Cardiac muscle cell (in vitro differentiated cells and primary cell): ENCODE measurements at regions not wholly inside any gene's neighbourhood (a gene's known extent, or its start where the extent isn't known, plus 50 kb on each side); places are given as distances from the start of the nearest gene placed in this dataset.

Experiments used
- DNase-seq, 2 donors: peaks; one replicate each; pipeline versions ENCODE4 v3.0.0 to v3.0.0-alpha.2; 2010 to 2017; ENCODE audit warnings: low read depth in 1 of 2, low spot score in 1 of 2
- H3K27ac ChIP-seq: fragments of 200-600 bp; sonication (generic); 2 replicates; pipeline ENCODE4 v1.5.1; 2016
- H3K27me3 ChIP-seq: fragments of 200-600 bp; sonication (generic); 2 replicates; pipeline ENCODE4 v1.6.0; 2016; ENCODE audit warnings: control low read depth
- H3K36me3 ChIP-seq: fragments of 200-600 bp; sonication (generic); 2 replicates; pipeline ENCODE4 v1.5.1; 2016; ENCODE audit warnings: control low read depth
- H3K4me1 ChIP-seq: fragments of 200-600 bp; sonication (generic); 2 replicates; pipeline ENCODE4 v1.8.1; 2017; ENCODE audit warnings: low read depth, mild to moderate bottlenecking, mixed run types
- H3K4me3 ChIP-seq: fragments of 200-600 bp; sonication (generic); 2 replicates; pipeline ENCODE4 v1.5.1; 2016; ENCODE audit warnings: mild to moderate bottlenecking
- H3K9me3 ChIP-seq: fragments of 200-600 bp; sonication (generic); 2 replicates; pipeline ENCODE4 v1.5.1; 2017; ENCODE audit warnings: low read depth, mild to moderate bottlenecking, control low read depth
- TF ChIP-seq, protein P1 (sequence below): IDR thresholded peaks from 2 replicates; pipeline ENCODE4 v1.5.1; 2012; ENCODE audit warnings: low read depth, mild to moderate bottlenecking, low read length

GRCh38 chr1:87961992-87962391 is 633.3 kb downstream of the LMO4 start:
- H3K27ac ChIP-seq: no peak overlapping the region
- no peaks in the 10 kb centered on the region for H3K27me3 ChIP-seq
- H3K36me3 ChIP-seq: no peaks in the 10 kb centered on the region
- DNase-seq: peak in 1 of 2 donors; percentile 60
- no peak overlapping the region for H3K4me3 ChIP-seq
- TF ChIP-seq, protein P1, sequence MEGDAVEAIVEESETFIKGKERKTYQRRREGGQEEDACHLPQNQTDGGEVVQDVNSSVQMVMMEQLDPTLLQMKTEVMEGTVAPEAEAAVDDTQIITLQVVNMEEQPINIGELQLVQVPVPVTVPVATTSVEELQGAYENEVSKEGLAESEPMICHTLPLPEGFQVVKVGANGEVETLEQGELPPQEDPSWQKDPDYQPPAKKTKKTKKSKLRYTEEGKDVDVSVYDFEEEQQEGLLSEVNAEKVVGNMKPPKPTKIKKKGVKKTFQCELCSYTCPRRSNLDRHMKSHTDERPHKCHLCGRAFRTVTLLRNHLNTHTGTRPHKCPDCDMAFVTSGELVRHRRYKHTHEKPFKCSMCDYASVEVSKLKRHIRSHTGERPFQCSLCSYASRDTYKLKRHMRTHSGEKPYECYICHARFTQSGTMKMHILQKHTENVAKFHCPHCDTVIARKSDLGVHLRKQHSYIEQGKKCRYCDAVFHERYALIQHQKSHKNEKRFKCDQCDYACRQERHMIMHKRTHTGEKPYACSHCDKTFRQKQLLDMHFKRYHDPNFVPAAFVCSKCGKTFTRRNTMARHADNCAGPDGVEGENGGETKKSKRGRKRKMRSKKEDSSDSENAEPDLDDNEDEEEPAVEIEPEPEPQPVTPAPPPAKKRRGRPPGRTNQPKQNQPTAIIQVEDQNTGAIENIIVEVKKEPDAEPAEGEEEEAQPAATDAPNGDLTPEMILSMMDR: no peak
- H3K4me1 ChIP-seq: peaks cover 25% of the 10 kb centered on the region
- no peaks in the 10 kb centered on the region for H3K9me3 ChIP-seq

- H3K4me1 ChIP-seq: peaks cover 19% of the 10 kb centered on the region
- no peak overlapping the region for H3K27ac ChIP-seq
- H3K9me3 ChIP-seq: no peaks in the 10 kb centered on the region
- DNase-seq: peak in 1 of 2 donors; percentile 30
- H3K36me3 ChIP-seq: no peaks in the 10 kb centered on the region
- H3K4me3 ChIP-seq: no peak overlapping the region
- H3K27me3 ChIP-seq: no peaks in the 10 kb centered on the region
- TF ChIP-seq, protein P1: no peak
Observed at GRCh38 chr1:87963556-87963955, 634.9 kb downstream of the LMO4 start.

DNA sequence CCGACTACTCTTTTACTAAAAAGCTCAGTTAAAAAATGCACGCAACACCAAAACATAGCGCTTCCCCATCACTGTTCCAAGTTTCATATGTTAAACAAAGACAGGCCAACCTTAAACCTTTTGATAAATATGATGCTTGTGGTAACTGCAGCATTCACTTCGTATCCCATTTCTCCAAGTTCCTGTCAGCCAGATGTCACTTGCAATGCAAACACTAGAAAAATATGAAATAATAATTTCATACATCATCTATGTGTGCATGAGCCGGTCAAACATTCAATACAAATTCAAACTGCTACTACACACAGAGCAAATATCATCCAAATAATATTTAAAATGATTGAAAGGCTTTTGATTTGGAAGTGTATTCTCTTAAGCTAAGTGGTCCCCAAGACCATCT is 636.5 kb downstream of the LMO4 start:
- Histone ChIP-seq H3K27me3 (no peaks in the 10 kb centered on the region), H3K4me3 (no peak overlapping the region), H3K9me3 (no peaks in the 10 kb centered on the region), H3K27ac (no peak overlapping the region), H3K4me1 (peaks cover 16% of the 10 kb centered on the region), H3K36me3 (no peaks in the 10 kb centered on the region)
- TF ChIP-seq, protein P1: no peak
- no peak for DNase-seq

GRCh38 chr1:87968197-87968955 is 639.7 kb downstream of the LMO4 start:
- DNase-seq: peak; percentile 61 to 91
- Histone ChIP-seq H3K9me3 (no peaks in the 10 kb centered on the region), H3K27ac (no peak overlapping the region)

GRCh38 chr1:87969040-87969439 is 640.4 kb downstream of the LMO4 start:
- DNase-seq: no peak
- Histone ChIP-seq H3K27ac (no peak overlapping the region), H3K36me3 (no peaks in the 10 kb centered on the region), H3K27me3 (no peaks in the 10 kb centered on the region), H3K4me1 (peaks cover 22% of the 10 kb centered on the region), H3K9me3 (no peaks in the 10 kb centered on the region), H3K4me3 (no peak overlapping the region)
- TF ChIP-seq, protein P1: no peak

More at GRCh38 chr1:87968197-87968955, 639.7 kb downstream of the LMO4 start:
- peaks cover 22% of the 10 kb centered on the region for H3K4me1 ChIP-seq
- no peak overlapping the region for H3K4me3 ChIP-seq
- H3K27me3 ChIP-seq: no peaks in the 10 kb centered on the region
- TF ChIP-seq, protein P1: no peak
- H3K36me3 ChIP-seq: no peaks in the 10 kb centered on the region
